HCT116 (cell line): ENCODE measurements at regions not wholly inside any gene's neighbourhood (a gene's known extent, or its start where the extent isn't known, plus 50 kb on each side); places are given as distances from the start of the nearest gene placed in this dataset.

Experiments used
- ATAC-seq: fragments of 200-7000 bp; cut with Tn5 transposase; 2 replicates; pipeline ENCODE4 v1.9.1; 2020; ENCODE audit warnings: mild to moderate bottlenecking, moderate library complexity
- BruUV-seq: library from RNA; stranded (reverse); fragments of 400-500 nt; replicated peaks from 2 replicates; lab custom pipeline; 2021; lab: Mats Ljungman, UMichigan
- CTCF ChIA-PET: fragments of 300-600 bp; sonication (Branson Sonifier 250); formaldehyde crosslinking; loops from one replicate; lab custom pipeline; 2021; ENCODE audit warnings: antibody characterized with exemption; lab: Charles Lee
- POLR2A ChIA-PET: fragments of 300-600, 350-600 bp; sonication (Branson Sonifier 250); formaldehyde crosslinking; loops from one replicate; lab custom pipeline; 2021; ENCODE audit warnings: antibody characterized with exemption; lab: Charles Lee
- RAD21 ChIA-PET, 2 experiments: fragments of 300-600 bp; sonication (Branson Sonifier 250); formaldehyde crosslinking; loops; one replicate each; lab custom pipeline; 2023; ENCODE audit warnings: low total read pairs in 2 of 2; ENCODE audit not compliant: uncharacterized antibody in 2 of 2, unreplicated experiment in 2 of 2, low non-redundant PET in 1 of 2; lab: Charles Lee
- DNase-seq: peaks from one replicate; pipeline ENCODE4 v3.0.0-alpha.2; 2010; ENCODE audit warnings: low read depth, low spot score
- H2AFZ ChIP-seq: fragments of 200-600 bp; shearing (Covaris generic), sonication (generic); 2 replicates; pipeline ENCODE4 v1.6.1; 2017; ENCODE audit warnings: low read depth, mixed run types, mixed read lengths, antibody characterized with exemption, low read length; ENCODE audit not compliant: poor library complexity, severe bottlenecking
- H3K27ac ChIP-seq: 2 replicates; pipeline ENCODE4 v1.5.1; 2012; ENCODE audit warnings: low read depth, low read length
- H3K27me3 ChIP-seq: fragments of 200-600 bp; sonication (generic); 2 replicates; pipeline ENCODE4 v1.6.1; 2016; ENCODE audit warnings: mixed run types, low read length, mixed read lengths; ENCODE audit not compliant: insufficient read depth
- H3K36me3 ChIP-seq, 2 experiments: fragments of 200-500 bp in 1 of 2; fragments of 200-600 bp in 1 of 2; sonication (Bioruptor generic) in 1 of 2; sonication (generic) in 1 of 2; 2 replicates each; pipeline versions ENCODE4 v1.5.1 to v1.6.1; 2014 to 2016; ENCODE audit warnings: low read length in 2 of 2, inconsistent platforms in 1 of 2, mixed read lengths in 1 of 2, mixed run types in 1 of 2; ENCODE audit not compliant: insufficient read depth in 2 of 2, control insufficient read depth in 1 of 2
- H3K4me1 ChIP-seq, 2 experiments: fragments of 200-600 bp in 1 of 2; sonication (generic) in 1 of 2; 2 replicates each; pipeline versions ENCODE4 v1.5.1 to v1.6.1; 2012 to 2017; ENCODE audit warnings: low read length in 2 of 2, inconsistent platforms in 1 of 2, mild to moderate bottlenecking in 1 of 2, mixed read lengths in 1 of 2, mixed run types in 1 of 2, moderate library complexity in 1 of 2; ENCODE audit not compliant: insufficient read depth in 2 of 2, control insufficient read depth in 1 of 2
- H3K4me2 ChIP-seq: fragments of 200-600 bp; sonication (generic); 2 replicates; pipeline ENCODE4 v1.6.1; 2017; ENCODE audit warnings: mixed run types, low read length, mixed read lengths
- H3K4me3 ChIP-seq, 2 experiments: fragments of 200-600 bp in 1 of 2; sonication (generic) in 1 of 2; replicated peaks in 1 of 2; 2 replicates each; pipeline ENCODE4 v1.5.1; 2011 to 2016; ENCODE audit warnings: low read length in 2 of 2, control low read depth in 1 of 2, low read depth in 1 of 2, mild to moderate bottlenecking in 1 of 2, mixed read lengths in 1 of 2, mixed run types in 1 of 2
- H3K79me2 ChIP-seq: fragments of 200-600 bp; sonication (generic); 2 replicates; pipeline ENCODE4 v1.6.1; 2017; ENCODE audit warnings: mild to moderate bottlenecking, mixed run types, low read length, moderate library complexity, mixed read lengths; ENCODE audit not compliant: insufficient read depth
- H3K9ac ChIP-seq: fragments of 200-600 bp; sonication (generic); 2 replicates; pipeline ENCODE4 v1.6.1; 2016; ENCODE audit warnings: low read length, mixed read lengths
- H3K9me2 ChIP-seq: fragments of 200-600 bp; sonication (generic), shearing (Covaris generic); 2 replicates; pipeline ENCODE4 v1.6.1; 2017; ENCODE audit warnings: mixed run types, mild to moderate bottlenecking, moderate library complexity; ENCODE audit not compliant: insufficient read depth
- H3K9me3 ChIP-seq, 2 experiments: fragments of 200-500 bp in 1 of 2; fragments of 200-600 bp in 1 of 2; sonication (Bioruptor generic) in 1 of 2; sonication (generic) in 1 of 2; 2 replicates each; pipeline ENCODE4 v1.6.1; 2014 to 2017; ENCODE audit warnings: low read length in 2 of 2, mixed read lengths in 2 of 2, inconsistent platforms in 1 of 2, low read depth in 1 of 2, mild to moderate bottlenecking in 1 of 2, mixed run types in 1 of 2, moderate library complexity in 1 of 2; ENCODE audit not compliant: control insufficient read depth in 1 of 2, insufficient read depth in 1 of 2
- H4K20me1 ChIP-seq: fragments of 200-600 bp; sonication (generic), shearing (Covaris generic); 2 replicates; pipeline ENCODE4 v1.6.1; 2017; ENCODE audit warnings: mixed run types, mild to moderate bottlenecking, moderate library complexity; ENCODE audit not compliant: insufficient read depth
- CEBPB ChIP-seq: IDR thresholded peaks from 2 replicates; pipeline ENCODE4 v1.6.1; 2012; ENCODE audit warnings: low read depth
- EGR1 ChIP-seq: IDR thresholded peaks from 2 replicates; pipeline ENCODE4 v1.6.1; 2012; ENCODE audit warnings: low read depth
- ELF1 ChIP-seq: IDR thresholded peaks from 2 replicates; pipeline ENCODE4 v1.6.1; 2012; ENCODE audit warnings: low read depth, borderline replicate concordance
- EZH2 ChIP-seq: fragments of 200-600 bp; sonication (generic); IDR thresholded peaks from 2 replicates; pipeline ENCODE4 v1.6.1; 2017; ENCODE audit warnings: antibody characterized with exemption, mixed run types
- POLR2A ChIP-seq: IDR thresholded peaks from 2 replicates; pipeline ENCODE4 v1.7.0; 2011; ENCODE audit warnings: borderline replicate concordance; ENCODE audit not compliant: insufficient read depth, insufficient read length; ENCODE audit errors: extremely low read depth
- RAD21 ChIP-seq: IDR thresholded peaks from 2 replicates; pipeline ENCODE4 v1.6.1; 2012; ENCODE audit warnings: low read depth, mild to moderate bottlenecking
- SIN3A ChIP-seq: IDR thresholded peaks from 2 replicates; pipeline ENCODE4 v1.6.1; 2012; ENCODE audit warnings: low read depth
- SP1 ChIP-seq: IDR thresholded peaks from 2 replicates; pipeline ENCODE4 v1.6.1; 2012; ENCODE audit warnings: low read depth
- SRF ChIP-seq: IDR thresholded peaks from 2 replicates; pipeline ENCODE4 v1.6.1; 2012; ENCODE audit warnings: low read depth
- TCF7L2 ChIP-seq: IDR thresholded peaks from 2 replicates; pipeline ENCODE4 v1.7.0; 2011; ENCODE audit warnings: borderline replicate concordance, inconsistent platforms; ENCODE audit not compliant: insufficient read depth, insufficient read length; ENCODE audit errors: extremely low read depth
- YY1 ChIP-seq: IDR thresholded peaks from 2 replicates; pipeline ENCODE4 v1.6.1; 2011; ENCODE audit warnings: low read length, low read depth, moderate library complexity, mild to moderate bottlenecking; ENCODE audit not compliant: insufficient replicate concordance; ENCODE audit errors: extremely low read depth
- ZFX ChIP-seq: fragments of 450-650 bp; IDR thresholded peaks from 2 replicates; pipeline ENCODE4 v1.6.1; 2017
- ZNF274 ChIP-seq: fragments of 200-500 bp; sonication (Bioruptor generic); IDR thresholded peaks from 2 replicates; pipeline ENCODE4 v1.6.1; 2014; ENCODE audit warnings: mild to moderate bottlenecking, low read depth, low read length, inconsistent platforms
- intact Hi-C: fragments of 100-400 bp; cut with micrococcal nuclease; formaldehyde crosslinking; loops from 2 replicates; pipeline ENCODE4 v1.10.0; 2022
- TF ChIP-seq, protein P1 (sequence below): IDR thresholded peaks from 2 replicates; pipeline ENCODE4 v1.6.1; 2012
- TF ChIP-seq, protein P2 (sequence below): IDR thresholded peaks from 2 replicates; pipeline ENCODE4 v1.6.1; 2011; ENCODE audit warnings: mild to moderate bottlenecking, low read length, moderate library complexity; ENCODE audit not compliant: insufficient replicate concordance; ENCODE audit errors: extremely low read depth
- TF ChIP-seq, protein P3 (sequence below): IDR thresholded peaks from 2 replicates; pipeline ENCODE4 v1.6.1; 2012

DNA sequence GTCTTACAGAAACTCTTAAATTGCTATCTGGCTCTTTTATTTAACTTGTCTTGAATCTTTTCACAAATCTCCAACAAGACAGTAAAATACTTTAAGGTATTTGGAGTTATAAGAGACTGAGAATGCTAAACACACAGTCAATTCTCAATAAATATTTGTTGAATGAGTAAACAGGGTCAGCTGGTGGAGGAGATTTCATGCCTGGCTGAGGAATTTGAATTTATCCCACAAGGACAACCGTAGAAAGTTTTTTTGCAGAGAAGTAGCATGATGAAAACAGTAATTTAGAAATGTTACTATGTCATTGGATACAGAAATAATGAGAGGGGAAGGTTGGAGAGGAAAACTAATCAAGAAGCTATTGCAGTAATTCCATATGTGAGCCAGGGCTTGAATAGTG, 1223.7 kb downstream of the PCDH17 start:
- intact Hi-C loops: no loop called here
- Histone ChIP-seq H3K4me3 (no peak overlapping the region), H2AFZ (no peak overlapping the region), H3K4me1 (no peaks in the 10 kb centered on the region), H3K4me2 (no peak overlapping the region), H3K27me3 (no peaks in the 10 kb centered on the region), H3K9me3 (peaks cover 3 to 6% of the 10 kb centered on the region in 2 experiments; a peak in 3 of 4 replicates), H3K36me3 (no peaks in the 10 kb centered on the region), H3K27ac (no peak overlapping the region), H3K9ac (no peak overlapping the region), H3K79me2 (no peaks in the 10 kb centered on the region), H4K20me1 (no peaks in the 10 kb centered on the region), H3K9me2 (no peaks in the 10 kb centered on the region)
- ATAC-seq (no peak), DNase-seq (no peak)
- ChIA-PET RAD21 (no interaction called here), CTCF (no interaction called here), POLR2A (no interaction called here)
- no TSS peak for BruUV-seq
- TF ChIP-seq SRF (no peak), ELF1 (no peak), CEBPB (no peak)
- TF ChIP-seq, protein P1, sequence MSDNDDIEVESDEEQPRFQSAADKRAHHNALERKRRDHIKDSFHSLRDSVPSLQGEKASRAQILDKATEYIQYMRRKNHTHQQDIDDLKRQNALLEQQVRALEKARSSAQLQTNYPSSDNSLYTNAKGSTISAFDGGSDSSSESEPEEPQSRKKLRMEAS: no peak

DNA sequence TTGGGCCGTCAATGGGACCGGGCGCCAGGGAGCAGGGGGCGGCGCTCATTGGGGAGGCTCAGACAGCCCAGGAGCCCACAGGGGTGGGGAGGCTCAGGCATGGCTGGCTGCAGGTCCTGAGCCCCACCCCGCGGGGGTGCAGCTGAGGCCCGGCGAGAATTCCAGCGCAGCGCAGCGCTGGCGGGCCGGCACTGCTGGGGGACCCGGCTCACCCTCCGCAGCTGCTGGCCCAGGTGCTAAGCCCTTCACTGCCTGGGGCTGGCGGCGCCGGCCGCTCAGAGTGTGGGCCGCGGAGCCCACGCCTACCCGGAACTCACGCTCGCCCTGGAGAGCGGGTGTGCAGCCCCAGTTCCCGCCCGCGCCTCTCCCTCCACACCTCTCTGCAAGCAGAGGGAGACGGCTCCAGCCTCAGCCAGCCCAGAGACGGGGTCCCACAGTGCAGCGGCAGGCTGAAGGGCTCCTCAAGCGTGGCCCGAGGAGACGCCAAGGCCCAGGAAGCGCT, 1227.4 kb downstream of the PCDH17 start:
- TF ChIP-seq, protein P2, sequence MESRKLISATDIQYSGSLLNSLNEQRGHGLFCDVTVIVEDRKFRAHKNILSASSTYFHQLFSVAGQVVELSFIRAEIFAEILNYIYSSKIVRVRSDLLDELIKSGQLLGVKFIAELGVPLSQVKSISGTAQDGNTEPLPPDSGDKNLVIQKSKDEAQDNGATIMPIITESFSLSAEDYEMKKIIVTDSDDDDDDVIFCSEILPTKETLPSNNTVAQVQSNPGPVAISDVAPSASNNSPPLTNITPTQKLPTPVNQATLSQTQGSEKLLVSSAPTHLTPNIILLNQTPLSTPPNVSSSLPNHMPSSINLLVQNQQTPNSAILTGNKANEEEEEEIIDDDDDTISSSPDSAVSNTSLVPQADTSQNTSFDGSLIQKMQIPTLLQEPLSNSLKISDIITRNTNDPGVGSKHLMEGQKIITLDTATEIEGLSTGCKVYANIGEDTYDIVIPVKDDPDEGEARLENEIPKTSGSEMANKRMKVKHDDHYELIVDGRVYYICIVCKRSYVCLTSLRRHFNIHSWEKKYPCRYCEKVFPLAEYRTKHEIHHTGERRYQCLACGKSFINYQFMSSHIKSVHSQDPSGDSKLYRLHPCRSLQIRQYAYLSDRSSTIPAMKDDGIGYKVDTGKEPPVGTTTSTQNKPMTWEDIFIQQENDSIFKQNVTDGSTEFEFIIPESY: no peak
- TF ChIP-seq ZFX (no peak), SIN3A (no peak), EZH2 (no peak), SP1 (no peak), CEBPB (no peak), EGR1 (no peak), SRF (no peak), TCF7L2 (no peak), YY1 (no peak), POLR2A (no peak), RAD21 (no peak), ELF1 (no peak), ZNF274 (no peak)
- TF ChIP-seq, protein P1: no peak
- TF ChIP-seq, protein P3, sequence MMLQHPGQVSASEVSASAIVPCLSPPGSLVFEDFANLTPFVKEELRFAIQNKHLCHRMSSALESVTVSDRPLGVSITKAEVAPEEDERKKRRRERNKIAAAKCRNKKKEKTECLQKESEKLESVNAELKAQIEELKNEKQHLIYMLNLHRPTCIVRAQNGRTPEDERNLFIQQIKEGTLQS: no peak
- Histone ChIP-seq H3K9me2 (no peaks in the 10 kb centered on the region), H3K4me2 (no peak overlapping the region), H3K9ac (no peak overlapping the region), H3K4me3 (no peak overlapping the region), H3K36me3 (no peaks in the 10 kb centered on the region), H3K27ac (no peak overlapping the region), H3K4me1 (no peaks in the 10 kb centered on the region), H3K27me3 (no peaks in the 10 kb centered on the region), H3K79me2 (no peaks in the 10 kb centered on the region), H4K20me1 (no peaks in the 10 kb centered on the region), H3K9me3 (peaks cover 7 to 14% of the 10 kb centered on the region in 2 experiments; a peak in 2 of 4 replicates), H2AFZ (no peak overlapping the region)
- BruUV-seq: no TSS peak
- intact Hi-C loops: no loop called here
- POLR2A ChIA-PET: no interaction called here
- no peak for ATAC-seq
- CTCF ChIA-PET: no interaction called here
- RAD21 ChIA-PET: no interaction called here
- DNase-seq: no peak
